T-cell (primary cell): ENCODE measurements at regions not wholly inside any gene's neighbourhood (a gene's known extent, or its start where the extent isn't known, plus 50 kb on each side); places are given as distances from the start of the nearest gene placed in this dataset.

Experiments
- ATAC-seq, 4 experiments: fragments of 200-7000 bp in 3 of 4; fragments of 150-1000 bp in 1 of 4; cut with Tn5 transposase; replicated peaks in 1 of 4; 1 replicate in 3 of 4; 2 replicates in 1 of 4; pipeline ENCODE4 v1.10.0; 2021; ENCODE audit warnings: moderate library complexity in 3 of 4, mild to moderate bottlenecking in 2 of 4, moderate number of reproducible peaks in 1 of 4
- CTCF ChIA-PET, 2 donors: fragments of 300-600 bp; sonication (Branson Sonifier 250); formaldehyde crosslinking; loops; one replicate each; lab custom pipeline; 2022; ENCODE audit warnings: antibody characterized with exemption in 2 of 2; lab: Charles Lee
- POLR2A ChIA-PET, 2 donors: fragments of 300-600 bp; sonication (Branson Sonifier 250); formaldehyde crosslinking; loops; one replicate each; lab custom pipeline; 2022; ENCODE audit warnings: antibody characterized with exemption in 2 of 2; lab: Charles Lee
- DNase-seq, 35 experiments: peaks; one replicate each; pipeline versions ENCODE4 v3.0.0 to v3.0.0-alpha.2; 2013 to 2023
- H3K27ac ChIP-seq: one replicate; pipeline ENCODE4 v1.5.1; 2013; ENCODE audit warnings: low read length
- H3K27me3 ChIP-seq, 2 experiments: replicated peaks in 1 of 2; 1 replicate in 1 of 2; 2 replicates in 1 of 2; pipeline versions ENCODE4 v1.6.1 to v1.7.0; 2013; ENCODE audit warnings: low read length in 1 of 2, mixed read lengths in 1 of 2; ENCODE audit not compliant: control insufficient read depth in 2 of 2, insufficient read depth in 2 of 2; ENCODE audit errors: extremely low read depth in 1 of 2
- H3K36me3 ChIP-seq, 2 donors: 1 replicate in 1 of 2; 2 replicates in 1 of 2; pipeline versions ENCODE4 v1.6.1 to v1.7.0; 2013; ENCODE audit warnings: low read length in 1 of 2; ENCODE audit not compliant: control insufficient read depth in 2 of 2, insufficient read depth in 1 of 2; ENCODE audit errors: extremely low read depth in 1 of 2
- H3K4me1 ChIP-seq, 2 experiments: 1 replicate in 1 of 2; 2 replicates in 1 of 2; pipeline versions ENCODE4 v1.6.1 to v1.7.0; 2013; ENCODE audit warnings: low read length in 2 of 2, mixed read lengths in 1 of 2; ENCODE audit not compliant: insufficient read depth in 2 of 2, control insufficient read depth in 1 of 2; ENCODE audit errors: extremely low read depth in 1 of 2
- H3K4me3 ChIP-seq, 2 donors: 1 replicate in 1 of 2; 2 replicates in 1 of 2; pipeline versions ENCODE4 v1.5.1 to v1.7.0; 2013; ENCODE audit warnings: mild to moderate bottlenecking in 2 of 2, low read length in 1 of 2, moderate library complexity in 1 of 2; ENCODE audit not compliant: control insufficient read depth in 1 of 2; ENCODE audit errors: extremely low read depth in 1 of 2
- H3K9me3 ChIP-seq: 2 replicates; pipeline ENCODE4 v1.7.0; 2013
- H3K27ac Mint-ChIP-seq, 2 donors: one replicate each; pipeline ENCODE4 v1.8.0; 2020 to 2021; ENCODE audit warnings: mild to moderate bottlenecking in 2 of 2, mixed read lengths in 2 of 2
- H3K27me3 Mint-ChIP-seq, 2 donors: one replicate each; pipeline ENCODE4 v1.8.0; 2021 to 2022; ENCODE audit warnings: mixed read lengths in 2 of 2
- H3K36me3 Mint-ChIP-seq: one replicate; pipeline ENCODE4 v1.8.0; 2021; ENCODE audit warnings: mixed read lengths
- H3K4me1 Mint-ChIP-seq, 3 donors: one replicate each; pipeline ENCODE4 v1.8.0; 2020 to 2022; ENCODE audit warnings: mixed read lengths in 3 of 3, mild to moderate bottlenecking in 1 of 3
- H3K4me3 Mint-ChIP-seq, 3 donors: one replicate each; pipeline ENCODE4 v1.8.0; 2020 to 2022; ENCODE audit warnings: mild to moderate bottlenecking in 3 of 3, mixed read lengths in 3 of 3, moderate library complexity in 3 of 3
- H3K9me3 Mint-ChIP-seq, 3 donors: one replicate each; pipeline ENCODE4 v1.8.0; 2020 to 2022; ENCODE audit warnings: mixed read lengths in 3 of 3
- WGBS: methylation state at CpG from one replicate; pipeline ENCODE4 v1.1.5; 2013; ENCODE audit warnings: missing lambda C conversion rate; ENCODE audit not compliant: insufficient coverage; 5-methylcytosine and 5-hydroxymethylcytosine counted together

DNA sequence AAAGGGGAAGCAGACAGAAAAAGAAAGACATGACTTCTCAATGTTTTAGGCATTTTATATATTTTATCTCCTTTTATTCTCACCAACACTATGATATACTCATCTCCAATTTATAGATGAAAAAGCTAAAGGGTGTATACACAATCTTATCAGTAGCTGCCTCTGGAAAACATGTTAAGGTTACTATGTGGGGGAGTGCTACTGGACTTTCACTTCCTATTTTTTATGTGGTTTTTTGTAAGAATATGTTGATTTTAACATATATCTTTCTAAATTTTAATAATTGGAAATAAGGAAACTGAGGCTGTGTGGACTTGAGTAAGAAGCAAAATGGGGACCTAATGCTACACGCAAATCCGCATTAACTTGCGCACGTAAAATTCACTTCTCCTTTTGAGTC is 99.6 kb upstream of the PDE3A start:
- H3K27me3 Mint-ChIP-seq, result no peaks in the 10 kb centered on the region
- H3K36me3 ChIP-seq, result no peaks in the 10 kb centered on the region
- CTCF ChIA-PET, result no interaction called here
- H3K27me3 ChIP-seq, result no peaks in the 10 kb centered on the region
- no peaks in the 10 kb centered on the region for H3K36me3 Mint-ChIP-seq
- peaks cover 0 to 3% (median 0%) of the 10 kb centered on the region in 3 donors for H3K9me3 Mint-ChIP-seq
- H3K27ac ChIP-seq, result no peak overlapping the region
- H3K4me1 ChIP-seq, result no peaks in the 10 kb centered on the region
- ATAC-seq (no peak), DNase-seq (no peak)
- 86% methylated on average over 1 of the region's 4 CpGs for WGBS
- no peak overlapping the region for H3K4me3 ChIP-seq
- no peaks in the 10 kb centered on the region for H3K9me3 ChIP-seq
- no peak overlapping the region for H3K4me3 Mint-ChIP-seq
- POLR2A ChIA-PET, result no interaction called here
- H3K4me1 Mint-ChIP-seq, result no peaks in the 10 kb centered on the region
- no peak overlapping the region for H3K27ac Mint-ChIP-seq

DNA sequence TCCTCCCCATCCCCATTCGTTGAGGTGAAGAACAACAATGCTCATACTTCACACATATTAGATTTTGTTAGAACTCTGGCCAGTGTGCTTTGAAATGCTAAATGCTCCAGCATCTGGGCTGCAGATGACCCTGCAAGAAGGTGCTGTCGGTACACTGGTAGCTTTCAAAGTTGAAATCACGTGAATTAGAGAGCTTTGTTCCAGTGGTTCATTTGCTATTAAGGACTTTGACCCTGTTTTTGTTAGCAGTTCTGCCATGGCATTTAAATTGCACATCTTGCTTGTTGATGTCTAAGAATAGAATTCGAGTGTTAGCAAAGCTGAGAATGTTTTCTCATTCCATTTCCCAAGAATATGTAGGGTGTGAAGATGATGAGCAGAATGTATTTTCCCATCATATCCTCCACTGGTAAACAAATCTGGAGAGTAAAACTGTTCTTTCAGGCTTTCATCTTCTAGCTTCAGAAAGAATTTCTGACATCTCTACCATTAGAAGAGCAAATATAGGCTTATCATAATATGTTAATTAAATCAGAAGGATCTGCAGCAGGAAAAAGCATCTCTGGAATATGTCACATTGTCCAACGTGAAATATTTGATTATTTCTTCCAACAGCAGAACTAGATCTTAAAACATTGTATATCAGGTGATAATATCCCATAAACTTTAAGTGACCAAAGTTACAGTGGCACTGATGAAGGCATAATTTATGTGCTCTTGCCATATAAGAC is 98.8 kb upstream of the PDE3A start:
- H3K27ac ChIP-seq, result no peak overlapping the region
- WGBS, result 61% methylated on average over 3 of the region's 5 CpGs
- no peaks in the 10 kb centered on the region for H3K9me3 ChIP-seq
- ATAC-seq, result no peak
- H3K4me1 Mint-ChIP-seq, result no peaks in the 10 kb centered on the region
- ChIA-PET POLR2A (no interaction called here), CTCF (no interaction called here)
- no peak overlapping the region for H3K4me3 ChIP-seq
- H3K4me1 ChIP-seq, result no peaks in the 10 kb centered on the region
- no peaks in the 10 kb centered on the region for H3K27me3 Mint-ChIP-seq
- no peaks in the 10 kb centered on the region for H3K36me3 ChIP-seq
- no peak for DNase-seq
- no peak overlapping the region for H3K27ac Mint-ChIP-seq
- peaks cover 0 to 3% (median 0%) of the 10 kb centered on the region in 3 donors for H3K9me3 Mint-ChIP-seq
- H3K4me3 Mint-ChIP-seq, result no peak overlapping the region
- H3K36me3 Mint-ChIP-seq, result no peaks in the 10 kb centered on the region
- no peaks in the 10 kb centered on the region for H3K27me3 ChIP-seq

DNA sequence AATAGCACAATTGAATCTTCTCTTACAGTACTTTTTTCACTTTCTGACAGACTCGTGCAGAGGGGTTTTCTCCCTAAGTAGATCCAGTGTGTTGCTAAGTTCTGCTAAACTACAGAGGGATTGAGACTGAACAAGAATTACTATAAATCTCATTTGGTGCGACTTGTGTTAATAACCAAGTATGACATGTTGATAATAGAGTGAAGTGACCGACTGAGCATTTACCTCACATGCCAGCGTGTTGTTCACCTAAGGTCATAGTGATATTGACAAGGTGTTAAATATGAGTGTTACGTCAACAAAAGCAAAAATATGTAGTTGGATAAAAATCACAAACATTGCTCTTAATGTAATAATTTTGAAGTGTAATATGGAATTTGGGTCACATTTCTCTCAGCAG is 97.8 kb upstream of the PDE3A start:
- Mint-ChIP-seq H3K4me1 (no peaks in the 10 kb centered on the region), H3K9me3 (peaks cover 0 to 3% (median 0%) of the 10 kb centered on the region in 3 donors), H3K27ac (no peak overlapping the region), H3K36me3 (no peaks in the 10 kb centered on the region), H3K27me3 (no peaks in the 10 kb centered on the region), H3K4me3 (no peak overlapping the region)
- H3K9me3 ChIP-seq, result no peaks in the 10 kb centered on the region
- CTCF ChIA-PET, result no interaction called here
- DNase-seq (no peak), ATAC-seq (no peak)
- no peaks in the 10 kb centered on the region for H3K4me1 ChIP-seq
- H3K27ac ChIP-seq, result no peak overlapping the region
- H3K36me3 ChIP-seq, result no peaks in the 10 kb centered on the region
- WGBS, result no CpG with 5 or more reads among the region's 5 CpGs
- POLR2A ChIA-PET, result no interaction called here
- H3K4me3 ChIP-seq, result no peak overlapping the region
- H3K27me3 ChIP-seq, result no peaks in the 10 kb centered on the region

DNA sequence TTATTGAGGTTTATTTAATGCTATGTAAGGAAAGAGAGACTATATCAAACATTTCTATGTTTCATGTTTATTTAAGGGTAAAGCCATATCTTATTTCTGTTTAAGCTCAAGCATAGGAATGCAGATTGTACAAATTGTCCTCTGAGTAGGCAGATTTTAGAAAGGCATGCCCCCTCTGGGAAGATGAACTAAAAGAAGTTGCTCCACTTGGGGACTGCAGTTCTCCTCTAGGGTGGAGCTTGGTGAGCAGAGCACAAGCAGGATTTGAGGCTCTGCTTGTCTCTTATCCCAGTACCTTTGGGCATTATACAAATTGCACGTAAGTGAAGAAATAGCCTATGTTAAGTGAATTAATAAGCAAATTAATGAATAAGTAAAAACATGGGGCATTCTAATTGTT is 96.2 kb upstream of the PDE3A start:
- H3K27me3 Mint-ChIP-seq, result no peaks in the 10 kb centered on the region
- no peak overlapping the region for H3K4me3 Mint-ChIP-seq
- H3K27ac Mint-ChIP-seq, result no peak overlapping the region
- Histone ChIP-seq H3K27ac (no peak overlapping the region), H3K27me3 (no peaks in the 10 kb centered on the region), H3K4me1 (no peaks in the 10 kb centered on the region), H3K4me3 (no peak overlapping the region), H3K9me3 (no peaks in the 10 kb centered on the region), H3K36me3 (no peaks in the 10 kb centered on the region)
- ATAC-seq (no peak), DNase-seq (no peak)
- no CpG with 5 or more reads among the region's 1 CpG for WGBS
- H3K4me1 Mint-ChIP-seq, result no peaks in the 10 kb centered on the region
- CTCF ChIA-PET, result no interaction called here
- peaks cover 0 to 3% (median 0%) of the 10 kb centered on the region in 3 donors for H3K9me3 Mint-ChIP-seq
- no peaks in the 10 kb centered on the region for H3K36me3 Mint-ChIP-seq
- POLR2A ChIA-PET, result no interaction called here

DNA sequence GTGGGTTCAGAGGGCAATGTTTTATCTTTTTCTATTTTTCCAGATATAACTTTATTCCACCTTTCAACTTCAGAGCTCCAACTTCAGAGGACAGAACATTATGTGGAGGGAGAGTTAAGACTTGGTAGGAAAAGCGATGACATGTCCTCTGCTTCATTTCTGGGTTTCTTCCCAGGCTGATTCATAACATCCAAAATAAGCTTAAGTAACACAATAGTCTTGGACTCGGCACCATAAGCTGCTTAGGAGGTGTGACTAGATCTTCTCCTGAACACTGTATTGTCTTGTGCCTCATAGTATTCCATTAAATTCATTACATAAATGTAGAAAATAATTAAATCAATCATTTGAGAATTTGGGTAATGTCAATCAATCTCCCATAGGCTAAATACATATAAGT is 95.5 kb upstream of the PDE3A start:
- CTCF ChIA-PET, result no interaction called here

DNA sequence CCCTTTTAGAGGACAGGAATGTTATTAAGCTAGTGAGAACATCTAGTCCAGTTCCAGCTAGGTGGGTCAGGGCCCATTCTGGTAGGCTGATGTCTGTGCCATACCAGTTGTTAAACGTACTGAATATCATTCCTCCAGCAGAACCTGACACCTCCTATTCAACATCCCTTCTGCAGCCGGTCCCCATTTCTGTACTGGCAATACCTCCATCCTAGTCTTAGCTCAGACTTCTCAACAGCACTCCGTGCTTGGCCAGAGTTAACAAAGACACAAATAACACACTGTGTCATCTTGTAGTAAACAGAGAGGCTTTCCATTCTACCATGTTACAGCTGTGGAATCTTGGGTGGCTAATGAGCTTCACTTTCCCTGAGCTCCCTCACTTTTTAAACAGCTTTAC is 94.3 kb upstream of the PDE3A start:
- no peak overlapping the region for H3K27ac ChIP-seq
- H3K9me3 ChIP-seq, result no peaks in the 10 kb centered on the region
- POLR2A ChIA-PET, result no interaction called here
- DNase-seq, result no peak
- ATAC-seq, result no peak
- no peaks in the 10 kb centered on the region for H3K27me3 Mint-ChIP-seq
- CTCF ChIA-PET, result no interaction called here
- no peaks in the 10 kb centered on the region for H3K9me3 Mint-ChIP-seq
- H3K27me3 ChIP-seq, result no peaks in the 10 kb centered on the region
- no CpG with 5 or more reads among the region's 3 CpGs for WGBS
- H3K4me1 Mint-ChIP-seq, result no peaks in the 10 kb centered on the region
- H3K36me3 Mint-ChIP-seq, result no peaks in the 10 kb centered on the region
- H3K27ac Mint-ChIP-seq, result no peak overlapping the region
- no peak overlapping the region for H3K4me3 Mint-ChIP-seq
- H3K36me3 ChIP-seq, result no peaks in the 10 kb centered on the region
- H3K4me1 ChIP-seq, result no peaks in the 10 kb centered on the region
- no peak overlapping the region for H3K4me3 ChIP-seq

More for the DNA sequence above, 95.5 kb upstream of the PDE3A start:
- Histone ChIP-seq H3K27ac (no peak overlapping the region), H3K9me3 (no peaks in the 10 kb centered on the region), H3K4me1 (no peaks in the 10 kb centered on the region), H3K36me3 (no peaks in the 10 kb centered on the region), H3K4me3 (no peak overlapping the region), H3K27me3 (no peaks in the 10 kb centered on the region)
- Mint-ChIP-seq H3K4me1 (no peaks in the 10 kb centered on the region), H3K27me3 (no peaks in the 10 kb centered on the region), H3K9me3 (peaks cover 0 to 3% (median 0%) of the 10 kb centered on the region in 3 donors), H3K27ac (no peak overlapping the region), H3K36me3 (no peaks in the 10 kb centered on the region), H3K4me3 (no peak overlapping the region)
- POLR2A ChIA-PET, result no interaction called here
- ATAC-seq (no peak), DNase-seq (no peak)
- WGBS, result no CpG with 5 or more reads among the region's 2 CpGs

DNA sequence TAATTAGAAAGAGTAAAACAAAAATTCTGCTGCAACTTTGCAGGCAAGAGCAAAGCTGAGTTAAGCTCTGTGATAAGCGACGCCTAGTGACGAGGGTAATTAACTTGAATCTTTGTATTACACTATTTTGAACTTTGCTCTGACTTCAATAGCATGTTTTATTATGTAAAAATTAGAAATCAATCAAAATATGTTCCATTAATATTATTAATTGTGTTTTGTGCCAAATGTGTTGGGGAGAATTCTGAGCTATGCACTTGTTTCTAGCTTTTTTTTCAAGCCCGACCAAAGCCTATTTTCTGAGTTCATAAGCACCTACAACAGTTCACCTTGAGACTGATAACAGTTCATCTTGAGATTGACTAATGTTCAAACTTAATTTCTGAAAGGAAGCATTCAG is 90.1 kb upstream of the PDE3A start:
- ChIA-PET POLR2A (interaction anchor here in 1 of 2 donors (0.6 to 0.7 kb wide), 3 partner anchors 53 to 1557 kb away, joined by 3 read pairs; no protein-coding TSS in a partner anchor), CTCF (no interaction called here)
- no peak for DNase-seq
- Mint-ChIP-seq H3K27me3 (no peaks in the 10 kb centered on the region), H3K9me3 (no peaks in the 10 kb centered on the region), H3K4me1 (no peaks in the 10 kb centered on the region), H3K4me3 (no peak overlapping the region), H3K36me3 (no peaks in the 10 kb centered on the region), H3K27ac (no peak overlapping the region)
- no peak for ATAC-seq
- Histone ChIP-seq H3K4me1 (no peaks in the 10 kb centered on the region), H3K27me3 (no peaks in the 10 kb centered on the region), H3K36me3 (no peaks in the 10 kb centered on the region), H3K27ac (no peak overlapping the region), H3K9me3 (no peaks in the 10 kb centered on the region), H3K4me3 (no peak overlapping the region)
- WGBS, result no CpG with 5 or more reads among the region's 4 CpGs
